ENCODE measurements at regions not wholly inside any gene's neighbourhood (a gene's known extent, or its start where the extent isn't known, plus 50 kb on each side); places are given as distances from the start of the nearest gene placed in this dataset.

- Histone ChIP-seq H3K4me3 (no peak overlapping the region), H3K27ac (no peak overlapping the region), H3K27me3 (no peaks in the 10 kb centered on the region), H3K9me3 (no peaks in the 10 kb centered on the region), H3K36me3 (no peaks in the 10 kb centered on the region), H3K4me1 (no peaks in the 10 kb centered on the region)
- TF ChIP-seq POLR2A (IDR thresholded peaks at IDR 0.05) = no peak
- TF ChIP-seq, protein P1, sequence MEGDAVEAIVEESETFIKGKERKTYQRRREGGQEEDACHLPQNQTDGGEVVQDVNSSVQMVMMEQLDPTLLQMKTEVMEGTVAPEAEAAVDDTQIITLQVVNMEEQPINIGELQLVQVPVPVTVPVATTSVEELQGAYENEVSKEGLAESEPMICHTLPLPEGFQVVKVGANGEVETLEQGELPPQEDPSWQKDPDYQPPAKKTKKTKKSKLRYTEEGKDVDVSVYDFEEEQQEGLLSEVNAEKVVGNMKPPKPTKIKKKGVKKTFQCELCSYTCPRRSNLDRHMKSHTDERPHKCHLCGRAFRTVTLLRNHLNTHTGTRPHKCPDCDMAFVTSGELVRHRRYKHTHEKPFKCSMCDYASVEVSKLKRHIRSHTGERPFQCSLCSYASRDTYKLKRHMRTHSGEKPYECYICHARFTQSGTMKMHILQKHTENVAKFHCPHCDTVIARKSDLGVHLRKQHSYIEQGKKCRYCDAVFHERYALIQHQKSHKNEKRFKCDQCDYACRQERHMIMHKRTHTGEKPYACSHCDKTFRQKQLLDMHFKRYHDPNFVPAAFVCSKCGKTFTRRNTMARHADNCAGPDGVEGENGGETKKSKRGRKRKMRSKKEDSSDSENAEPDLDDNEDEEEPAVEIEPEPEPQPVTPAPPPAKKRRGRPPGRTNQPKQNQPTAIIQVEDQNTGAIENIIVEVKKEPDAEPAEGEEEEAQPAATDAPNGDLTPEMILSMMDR (IDR thresholded peaks at IDR 0.05) = no peak
- intact Hi-C loops (cut with DNase I) = no loop called here
- no peak for DNase-seq
- WGBS, 2 donors = 57 to 66% methylated on average over 2 of the region's 2 CpGs
Measured at GRCh38 chr3:24713516-24713915, 218.9 kb upstream of the THRB start.

- H3K4me3 ChIP-seq = no peak overlapping the region
- H3K4me1 ChIP-seq = no peaks in the 10 kb centered on the region
- H3K27me3 ChIP-seq = no peaks in the 10 kb centered on the region
- no peaks in the 10 kb centered on the region for H3K36me3 ChIP-seq
- DNase-seq = no peak
- intact Hi-C loops (cut with DNase I) = no loop called here
- no peaks in the 10 kb centered on the region for H3K9me3 ChIP-seq
- TF ChIP-seq, protein P1 (IDR thresholded peaks at IDR 0.05) = no peak
- TF ChIP-seq POLR2A (IDR thresholded peaks at IDR 0.05) = no peak
- no peak overlapping the region for H3K27ac ChIP-seq
Measured at GRCh38 chr3:24714436-24714835, 219.8 kb upstream of the THRB start.

- H3K4me3 ChIP-seq = no peak overlapping the region
- no peak overlapping the region for H3K27ac ChIP-seq
- TF ChIP-seq POLR2A (IDR thresholded peaks at IDR 0.05) = no peak
- TF ChIP-seq, protein P1 (IDR thresholded peaks at IDR 0.05) = no peak
- intact Hi-C loops (cut with DNase I) = no loop called here
- H3K4me1 ChIP-seq = no peaks in the 10 kb centered on the region
- H3K27me3 ChIP-seq = no peaks in the 10 kb centered on the region
- DNase-seq = no peak
- 63 to 75% methylated on average over 5 of the region's 5 CpGs for WGBS, 2 donors
- H3K9me3 ChIP-seq = no peaks in the 10 kb centered on the region
- no peaks in the 10 kb centered on the region for H3K36me3 ChIP-seq
Measured at GRCh38 chr3:24715171-24715792, 220.6 kb upstream of the THRB start.

DNA sequence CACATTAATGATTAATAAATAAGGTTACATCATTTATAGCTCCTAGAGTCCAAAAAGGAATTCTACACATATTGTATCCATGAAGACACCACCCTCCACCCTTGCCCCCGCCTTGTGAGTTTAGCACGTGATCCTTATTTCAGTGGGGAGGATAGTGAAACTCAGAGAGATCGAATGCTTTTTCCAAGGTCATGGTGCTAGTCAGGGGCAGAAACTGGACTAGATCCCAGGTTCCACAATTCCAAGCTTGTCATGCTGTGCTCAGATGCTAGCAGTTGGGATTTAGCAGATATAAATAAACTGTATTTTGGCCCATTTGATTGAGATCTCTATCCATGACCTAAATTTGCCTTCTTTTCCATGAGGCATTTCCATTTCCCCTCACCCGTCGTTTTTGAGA lies 227.4 kb upstream of the THRB start:
- H3K27ac ChIP-seq = no peak overlapping the region
- peak overlapping the region in 1 of 4 donors; percentile 25 for H3K4me3 ChIP-seq
- H3K9me3 ChIP-seq = no peaks in the 10 kb centered on the region
- TF ChIP-seq, protein P1 (IDR thresholded peaks at IDR 0.05) = no peak
- no peak for TF ChIP-seq POLR2A (IDR thresholded peaks at IDR 0.05)
- no peaks in the 10 kb centered on the region for H3K36me3 ChIP-seq
- no peaks in the 10 kb centered on the region for H3K27me3 ChIP-seq
- intact Hi-C loops (cut with DNase I) = no loop called here
- peaks cover 0 to 16% (median 8%) of the 10 kb centered on the region in 3 donors for H3K4me1 ChIP-seq
- WGBS, 2 donors = 45 to 73% methylated on average over 5 of the region's 5 CpGs
- no peak for DNase-seq

- peaks cover 0 to 16% (median 8%) of the 10 kb centered on the region in 3 donors for H3K4me1 ChIP-seq
- no peak overlapping the region for H3K4me3 ChIP-seq
- intact Hi-C loops (cut with DNase I) = no loop called here
- no peaks in the 10 kb centered on the region for H3K36me3 ChIP-seq
- no peak for TF ChIP-seq POLR2A (IDR thresholded peaks at IDR 0.05)
- TF ChIP-seq, protein P1 (IDR thresholded peaks at IDR 0.05) = no peak
- no peaks in the 10 kb centered on the region for H3K9me3 ChIP-seq
- WGBS, 2 donors = 42 to 47% methylated on average over 3 of the region's 3 CpGs
- H3K27ac ChIP-seq = peak overlapping the region in 2 of 4 donors; percentile 9 to 11
- no peaks in the 10 kb centered on the region for H3K27me3 ChIP-seq
- DNase-seq = no peak
Measured at GRCh38 chr3:24725514-24726255, 231.0 kb upstream of the THRB start.
